HUDEP-2 (cell line): ENCODE measurements at regions not wholly inside any gene's neighbourhood (a gene's known extent, or its start where the extent isn't known, plus 50 kb on each side); places are given as distances from the start of the nearest gene placed in this dataset.
A peak's percentile ranks its signal among the peaks of the same experiment; 100 is the strongest.
"Not testable (repeated sequence)": the region's sequence is repeated elsewhere in the genome, so short reads cannot be mapped to it uniquely, and the experiment has no call there.

ENCODE experiments used
- DNase-seq, 76 experiments: peaks; one replicate each; lab custom pipeline; 2025; ENCODE audit not compliant: unreplicated experiment in 76 of 76; lab: John Stamatoyannopoulos, UW

GRCh38 chr7:130789436-130789835 is 55.4 kb upstream of the KLF14 start:
- no peak for DNase-seq

- no peak for DNase-seq
These were observed 57.7 kb upstream of the KLF14 start for GRCh38 chr7:130791746-130792145.

GRCh38 chr7:130793855-130794618 is 60.0 kb upstream of the KLF14 start:
- no peak for DNase-seq

- no peak for DNase-seq
These were observed 60.6 kb upstream of the KLF14 start for GRCh38 chr7:130794619-130794922.

- not testable (repeated sequence) for DNase-seq
These were observed 62.4 kb upstream of the KLF14 start for GRCh38 chr7:130796425-130796824.

GRCh38 chr7:130803127-130803526 is 69.1 kb upstream of the KLF14 start:
- no peak for DNase-seq

GRCh38 chr7:130804220-130804619 is 70.2 kb upstream of the KLF14 start:
- no peak for DNase-seq

GRCh38 chr7:130812819-130813218 is 78.8 kb upstream of the KLF14 start:
- DNase-seq: not testable (repeated sequence)

GRCh38 chr7:130814778-130815335 is 80.8 kb upstream of the KLF14 start:
- peak in 4 of 76 experiments; percentile 1 to 18 (median 7) for DNase-seq

GRCh38 chr7:130818056-130818455 is 84.0 kb upstream of the KLF14 start:
- DNase-seq: no peak

- no peak for DNase-seq
These were observed 87.9 kb upstream of the KLF14 start for GRCh38 chr7:130821864-130822263.

- no peak for DNase-seq
These were observed 88.6 kb upstream of the KLF14 start for GRCh38 chr7:130822642-130823041.

GRCh38 chr7:130823060-130823459 is 89.1 kb upstream of the KLF14 start:
- DNase-seq: no peak

GRCh38 chr7:130825819-130826218 is 91.8 kb upstream of the KLF14 start:
- no peak for DNase-seq

GRCh38 chr7:130829415-130829814 is 95.4 kb upstream of the KLF14 start:
- no peak for DNase-seq

- no peak for DNase-seq
These were observed 97.3 kb upstream of the KLF14 start for GRCh38 chr7:130831322-130831721.

- DNase-seq: peak in 4 of 76 experiments; percentile 1 to 23 (median 3)
These were observed 97.9 kb upstream of the KLF14 start for GRCh38 chr7:130831817-130832481.

- no peak for DNase-seq
These were observed 104.7 kb upstream of the KLF14 start for GRCh38 chr7:130838738-130839137.

GRCh38 chr7:130840599-130840998 is 106.6 kb upstream of the KLF14 start:
- no peak for DNase-seq

GRCh38 chr7:130841416-130841815 is 107.4 kb upstream of the KLF14 start:
- no peak for DNase-seq

GRCh38 chr7:130843703-130844102 is 109.7 kb upstream of the KLF14 start:
- DNase-seq: no peak
